ENCODE measurements at regions not wholly inside any gene's neighbourhood (a gene's known extent, or its start where the extent isn't known, plus 50 kb on each side); places are given as distances from the start of the nearest gene placed in this dataset.

DNA sequence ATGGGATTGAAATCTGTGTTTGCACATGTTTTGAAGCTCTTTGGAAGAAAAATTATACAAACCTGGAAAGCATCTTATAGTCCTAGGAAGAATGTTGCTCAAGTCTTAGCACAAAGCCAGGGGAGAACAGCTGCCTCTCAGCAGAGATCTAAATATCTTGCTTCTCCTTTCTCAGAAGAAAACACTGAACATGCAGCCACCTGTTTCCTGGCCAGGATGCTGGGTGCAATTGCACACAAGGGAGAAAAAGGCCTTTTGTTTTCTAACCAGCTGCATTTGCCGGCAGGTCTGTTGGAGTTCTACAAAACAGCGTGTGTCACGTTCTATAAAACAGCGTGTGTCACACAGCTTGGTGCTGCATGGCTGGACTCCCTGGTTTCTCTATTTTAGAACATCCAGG lies 259.6 kb upstream of the PLD5 start:
- Histone ChIP-seq H3K9me1 (ENCODE audit: control insufficient read depth, insufficient read depth, low read length) (no peaks in the 10 kb centered on the region), H3K4me3 (no peak overlapping the region), H4K20me1 (replicated peaks; ENCODE audit: control insufficient read depth, insufficient read depth, low read length) (no peaks in the 10 kb centered on the region), H3K4me1 (replicated peaks in 1 of 2; ENCODE audit: control insufficient read depth in 2 of 2, insufficient read depth in 2 of 2, low read length in 2 of 2) (no peaks in the 10 kb centered on the region), H2AFZ (ENCODE audit: low read depth, low read length) (no peak overlapping the region), H3K27me3 (ENCODE audit: control insufficient read depth in 2 of 2, insufficient read depth in 2 of 2, low read length in 2 of 2) (no peaks in the 10 kb centered on the region), H3K4me2 (ENCODE audit: insufficient read depth, low read length) (no peak overlapping the region), H3K9me3 (replicated peaks; ENCODE audit: control insufficient read depth, insufficient read depth, low read depth, low read length) (no peaks in the 10 kb centered on the region), H3K9ac (ENCODE audit: insufficient read depth in 1 of 2, low read depth in 2 of 2, low read length in 2 of 2) (no peak overlapping the region), H3K36me3 (ENCODE audit: control insufficient read depth, insufficient read depth, low read length) (no peaks in the 10 kb centered on the region), H3K27ac (ENCODE audit: extremely low read depth, low read depth, low read length) (no peak overlapping the region), H3K79me2 (ENCODE audit: control insufficient read depth, insufficient read depth, low read length) (no peaks in the 10 kb centered on the region)
- intact Hi-C loops (cut with micrococcal nuclease): no loop called here
- TF ChIP-seq TGIF2 (CRISPR knock-in tag; IDR thresholded peaks at IDR 0.05): no peak
- TF ChIP-seq, protein P1, sequence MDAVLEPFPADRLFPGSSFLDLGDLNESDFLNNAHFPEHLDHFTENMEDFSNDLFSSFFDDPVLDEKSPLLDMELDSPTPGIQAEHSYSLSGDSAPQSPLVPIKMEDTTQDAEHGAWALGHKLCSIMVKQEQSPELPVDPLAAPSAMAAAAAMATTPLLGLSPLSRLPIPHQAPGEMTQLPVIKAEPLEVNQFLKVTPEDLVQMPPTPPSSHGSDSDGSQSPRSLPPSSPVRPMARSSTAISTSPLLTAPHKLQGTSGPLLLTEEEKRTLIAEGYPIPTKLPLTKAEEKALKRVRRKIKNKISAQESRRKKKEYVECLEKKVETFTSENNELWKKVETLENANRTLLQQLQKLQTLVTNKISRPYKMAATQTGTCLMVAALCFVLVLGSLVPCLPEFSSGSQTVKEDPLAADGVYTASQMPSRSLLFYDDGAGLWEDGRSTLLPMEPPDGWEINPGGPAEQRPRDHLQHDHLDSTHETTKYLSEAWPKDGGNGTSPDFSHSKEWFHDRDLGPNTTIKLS (IDR thresholded peaks at IDR 0.05; ENCODE audit: borderline replicate concordance, low read depth): no peak
- no peak for TF ChIP-seq FOXA1 (IDR thresholded peaks at IDR 0.05; ENCODE audit: borderline replicate concordance)
- FAIRE-seq (no peak), DNase-seq (ENCODE audit: extremely low read depth in 1 of 4, low spot score in 3 of 4) (no peak), ATAC-seq (no peak)
- BruUV-seq (replicated peaks): no TSS peak
- 0% methylated on average over 4 of the region's 4 CpGs for WGBS (ENCODE audit: insufficient coverage, low coverage, missing lambda C conversion rate)
- in situ Hi-C loops (cut with MboI): no loop called here
- ChIA-PET POLR2A (no interaction called here), CTCF (ENCODE audit: low intra/inter-chr PET ratio) (no interaction called here)

DNA sequence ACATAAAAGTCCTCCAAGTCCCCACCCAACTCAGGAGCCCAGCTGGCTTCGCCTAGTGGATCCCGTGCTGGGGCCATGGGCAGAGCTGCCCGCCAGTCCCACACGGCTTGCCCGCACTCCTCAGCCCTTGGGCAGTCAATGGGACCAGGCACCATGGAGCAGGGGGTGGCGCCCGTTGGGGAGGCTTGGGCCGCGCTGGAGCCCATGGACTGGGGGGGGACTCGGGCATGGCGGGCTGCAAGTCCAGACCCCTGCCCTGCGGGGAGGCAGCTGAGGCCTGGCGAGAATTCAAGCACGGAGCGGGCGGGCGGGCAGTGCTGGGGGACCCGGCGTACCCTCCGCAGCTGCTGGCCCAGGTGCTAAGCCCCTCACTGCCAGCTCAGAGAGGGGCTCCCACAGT lies 249.8 kb upstream of the PLD5 start:
- Histone ChIP-seq H4K20me1 (replicated peaks; ENCODE audit: control insufficient read depth, insufficient read depth, low read length) (no peaks in the 10 kb centered on the region), H3K4me2 (ENCODE audit: insufficient read depth, low read length) (no peak overlapping the region), H3K27ac (ENCODE audit: extremely low read depth, low read depth, low read length) (no peak overlapping the region), H3K4me3 (no peak overlapping the region), H3K9ac (ENCODE audit: insufficient read depth in 1 of 2, low read depth in 2 of 2, low read length in 2 of 2) (no peak overlapping the region), H3K4me1 (replicated peaks in 1 of 2; ENCODE audit: control insufficient read depth in 2 of 2, insufficient read depth in 2 of 2, low read length in 2 of 2) (no peaks in the 10 kb centered on the region; a peak in 1 of 5 replicates), H3K9me1 (ENCODE audit: control insufficient read depth, insufficient read depth, low read length) (no peaks in the 10 kb centered on the region), H3K9me3 (replicated peaks; ENCODE audit: control insufficient read depth, insufficient read depth, low read depth, low read length) (no peaks in the 10 kb centered on the region), H2AFZ (ENCODE audit: low read depth, low read length) (no peak overlapping the region), H3K36me3 (ENCODE audit: control insufficient read depth, insufficient read depth, low read length) (no peaks in the 10 kb centered on the region), H3K79me2 (ENCODE audit: control insufficient read depth, insufficient read depth, low read length) (no peaks in the 10 kb centered on the region), H3K27me3 (ENCODE audit: control insufficient read depth in 2 of 2, insufficient read depth in 2 of 2, low read length in 2 of 2) (no peaks in the 10 kb centered on the region)
- WGBS (ENCODE audit: insufficient coverage, low coverage, missing lambda C conversion rate): 5% methylated on average over 16 of the region's 20 CpGs
- ATAC-seq (no peak), DNase-seq (ENCODE audit: extremely low read depth in 1 of 4, low spot score in 3 of 4) (no peak), FAIRE-seq (no peak)
- in situ Hi-C loops (cut with MboI): no loop called here
- CTCF ChIA-PET (ENCODE audit: low intra/inter-chr PET ratio): no interaction called here
- BruUV-seq (replicated peaks): no TSS peak
- intact Hi-C loops (cut with micrococcal nuclease): no loop called here
- POLR2A ChIA-PET: interaction anchor here (0.6 kb wide), 1 partner anchor 73 kb away, joined by 3 read pairs; no protein-coding TSS in a partner anchor
- TF ChIP-seq PCBP2 (IDR thresholded peaks at IDR 0.05; ENCODE audit: low read depth, low read length, poor library complexity, severe bottlenecking): no peak
- TF ChIP-seq, protein P2, sequence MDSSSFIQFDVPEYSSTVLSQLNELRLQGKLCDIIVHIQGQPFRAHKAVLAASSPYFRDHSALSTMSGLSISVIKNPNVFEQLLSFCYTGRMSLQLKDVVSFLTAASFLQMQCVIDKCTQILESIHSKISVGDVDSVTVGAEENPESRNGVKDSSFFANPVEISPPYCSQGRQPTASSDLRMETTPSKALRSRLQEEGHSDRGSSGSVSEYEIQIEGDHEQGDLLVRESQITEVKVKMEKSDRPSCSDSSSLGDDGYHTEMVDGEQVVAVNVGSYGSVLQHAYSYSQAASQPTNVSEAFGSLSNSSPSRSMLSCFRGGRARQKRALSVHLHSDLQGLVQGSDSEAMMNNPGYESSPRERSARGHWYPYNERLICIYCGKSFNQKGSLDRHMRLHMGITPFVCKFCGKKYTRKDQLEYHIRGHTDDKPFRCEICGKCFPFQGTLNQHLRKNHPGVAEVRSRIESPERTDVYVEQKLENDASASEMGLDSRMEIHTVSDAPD (CRISPR knock-in tag; IDR thresholded peaks at IDR 0.05): no peak
- TF ChIP-seq, protein P3, sequence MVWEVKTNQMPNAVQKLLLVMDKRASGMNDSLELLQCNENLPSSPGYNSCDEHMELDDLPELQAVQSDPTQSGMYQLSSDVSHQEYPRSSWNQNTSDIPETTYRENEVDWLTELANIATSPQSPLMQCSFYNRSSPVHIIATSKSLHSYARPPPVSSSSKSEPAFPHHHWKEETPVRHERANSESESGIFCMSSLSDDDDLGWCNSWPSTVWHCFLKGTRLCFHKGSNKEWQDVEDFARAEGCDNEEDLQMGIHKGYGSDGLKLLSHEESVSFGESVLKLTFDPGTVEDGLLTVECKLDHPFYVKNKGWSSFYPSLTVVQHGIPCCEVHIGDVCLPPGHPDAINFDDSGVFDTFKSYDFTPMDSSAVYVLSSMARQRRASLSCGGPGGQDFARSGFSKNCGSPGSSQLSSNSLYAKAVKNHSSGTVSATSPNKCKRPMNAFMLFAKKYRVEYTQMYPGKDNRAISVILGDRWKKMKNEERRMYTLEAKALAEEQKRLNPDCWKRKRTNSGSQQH (CRISPR knock-in tag; IDR thresholded peaks at IDR 0.05): no peak
- TF ChIP-seq PHB (CRISPR knock-in tag; IDR thresholded peaks at IDR 0.05): no peak
- no peak for TF ChIP-seq PTTG1 (tag; IDR thresholded peaks at IDR 0.05; ENCODE audit: low read depth)
- TF ChIP-seq NFIC (IDR thresholded peaks at IDR 0.05): no peak
- TF ChIP-seq, protein P4, sequence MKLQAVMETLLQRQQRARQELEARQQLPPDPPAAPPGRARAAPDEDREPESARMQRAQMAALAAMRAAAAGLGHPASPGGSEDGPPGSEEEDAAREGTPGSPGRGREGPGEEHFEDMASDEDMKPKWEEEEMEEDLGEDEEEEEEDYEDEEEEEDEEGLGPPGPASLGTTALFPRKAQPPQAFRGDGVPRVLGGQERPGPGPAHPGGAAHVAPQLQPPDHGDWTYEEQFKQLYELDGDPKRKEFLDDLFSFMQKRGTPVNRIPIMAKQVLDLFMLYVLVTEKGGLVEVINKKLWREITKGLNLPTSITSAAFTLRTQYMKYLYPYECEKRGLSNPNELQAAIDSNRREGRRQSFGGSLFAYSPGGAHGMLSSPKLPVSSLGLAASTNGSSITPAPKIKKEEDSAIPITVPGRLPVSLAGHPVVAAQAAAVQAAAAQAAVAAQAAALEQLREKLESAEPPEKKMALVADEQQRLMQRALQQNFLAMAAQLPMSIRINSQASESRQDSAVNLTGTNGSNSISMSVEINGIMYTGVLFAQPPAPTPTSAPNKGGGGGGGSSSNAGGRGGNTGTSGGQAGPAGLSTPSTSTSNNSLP (IDR thresholded peaks at IDR 0.05; ENCODE audit: borderline replicate concordance, low read depth, low read length): no peak
- no peak for TF ChIP-seq KLF10 (CRISPR knock-in tag; IDR thresholded peaks at IDR 0.05)

Measured in K562 (cell line).